ENCODE measurements at regions not wholly inside any gene's neighbourhood (a gene's known extent, or its start where the extent isn't known, plus 50 kb on each side); places are given as distances from the start of the nearest gene placed in this dataset.

GRCh38 chr21:26743524-26743923, 101.7 kb downstream of the ADAMTS1 start:
- H3K27ac ChIP-seq (ENCODE audit: low read length), result no peak overlapping the region
- H3K4me1 ChIP-seq (ENCODE audit: control insufficient read depth, insufficient read depth, low read length), result no peaks in the 10 kb centered on the region
- no peak overlapping the region for H3K4me3 ChIP-seq (ENCODE audit: low read length in 2 of 2)
- H3K36me3 ChIP-seq (ENCODE audit: control insufficient read depth in 2 of 2, insufficient read depth in 2 of 2, low read length in 2 of 2), result no peaks in the 10 kb centered on the region
- H3K27me3 ChIP-seq (ENCODE audit: control insufficient read depth in 1 of 2, insufficient read depth in 2 of 2, low read length in 2 of 2), result no peaks in the 10 kb centered on the region
- no peaks in the 10 kb centered on the region for H3K9me3 ChIP-seq (ENCODE audit: control insufficient read depth in 2 of 2, low read length in 2 of 2)
- H3K9ac ChIP-seq (ENCODE audit: low read length in 2 of 2), result no peak overlapping the region

DNA sequence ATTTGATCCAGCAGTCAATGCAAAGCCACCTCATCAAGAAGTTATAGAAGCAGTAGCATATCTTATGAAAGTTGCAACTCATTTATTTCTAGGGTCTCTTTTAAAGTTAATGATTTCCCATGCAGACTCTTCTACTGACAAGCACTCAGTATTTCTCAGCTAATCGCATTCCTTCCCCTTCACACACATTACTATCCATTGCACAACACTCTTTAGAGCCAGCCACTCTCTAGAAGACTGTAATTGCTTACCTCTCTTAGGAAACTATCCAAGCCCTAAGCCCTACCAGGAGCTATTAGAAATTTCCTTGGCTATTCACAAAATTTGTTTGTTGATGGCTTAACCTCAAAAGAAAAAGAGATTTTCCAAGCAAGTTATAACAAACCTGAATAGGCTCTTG, 106.0 kb downstream of the ADAMTS1 start:
- Histone ChIP-seq H3K9ac (ENCODE audit: low read length in 2 of 2) (no peak overlapping the region), H3K4me1 (ENCODE audit: control insufficient read depth, insufficient read depth, low read length) (no peaks in the 10 kb centered on the region), H3K4me3 (ENCODE audit: low read length in 2 of 2) (no peak overlapping the region), H3K9me3 (ENCODE audit: control insufficient read depth in 2 of 2, low read length in 2 of 2) (no peaks in the 10 kb centered on the region), H3K27me3 (ENCODE audit: control insufficient read depth in 1 of 2, insufficient read depth in 2 of 2, low read length in 2 of 2) (no peaks in the 10 kb centered on the region), H3K27ac (ENCODE audit: low read length) (no peak overlapping the region), H3K36me3 (ENCODE audit: control insufficient read depth in 2 of 2, insufficient read depth in 2 of 2, low read length in 2 of 2) (no peaks in the 10 kb centered on the region)

DNA sequence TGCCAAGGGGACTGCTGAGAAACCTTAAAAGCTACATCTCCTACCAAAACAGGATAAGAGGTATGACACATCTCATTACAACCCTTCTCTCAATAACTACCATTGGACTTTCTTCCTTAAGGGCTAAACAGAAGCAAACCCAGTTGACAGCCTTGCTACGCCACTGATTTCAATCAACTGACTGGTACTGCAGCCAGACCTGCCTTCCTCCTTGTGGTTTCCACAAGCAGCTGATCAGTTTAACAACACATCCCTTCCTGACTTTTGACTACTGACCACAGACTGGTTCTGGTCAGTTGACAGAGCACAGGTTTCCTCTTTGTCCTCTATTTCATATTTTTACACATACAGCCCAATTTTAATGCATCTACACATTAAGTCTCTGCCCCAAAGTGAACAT, 108.8 kb downstream of the ADAMTS1 start:
- H3K36me3 ChIP-seq (ENCODE audit: control insufficient read depth in 2 of 2, insufficient read depth in 2 of 2, low read length in 2 of 2), result no peaks in the 10 kb centered on the region
- no peak overlapping the region for H3K27ac ChIP-seq (ENCODE audit: low read length)
- H3K4me1 ChIP-seq (ENCODE audit: control insufficient read depth, insufficient read depth, low read length), result peaks cover 7% of the 10 kb centered on the region
- no peak overlapping the region for H3K9ac ChIP-seq (ENCODE audit: low read length in 2 of 2)
- H3K9me3 ChIP-seq (ENCODE audit: control insufficient read depth in 2 of 2, low read length in 2 of 2), result no peaks in the 10 kb centered on the region
- no peaks in the 10 kb centered on the region for H3K27me3 ChIP-seq (ENCODE audit: control insufficient read depth in 1 of 2, insufficient read depth in 2 of 2, low read length in 2 of 2)
- no peak overlapping the region for H3K4me3 ChIP-seq (ENCODE audit: low read length in 2 of 2)

DNA sequence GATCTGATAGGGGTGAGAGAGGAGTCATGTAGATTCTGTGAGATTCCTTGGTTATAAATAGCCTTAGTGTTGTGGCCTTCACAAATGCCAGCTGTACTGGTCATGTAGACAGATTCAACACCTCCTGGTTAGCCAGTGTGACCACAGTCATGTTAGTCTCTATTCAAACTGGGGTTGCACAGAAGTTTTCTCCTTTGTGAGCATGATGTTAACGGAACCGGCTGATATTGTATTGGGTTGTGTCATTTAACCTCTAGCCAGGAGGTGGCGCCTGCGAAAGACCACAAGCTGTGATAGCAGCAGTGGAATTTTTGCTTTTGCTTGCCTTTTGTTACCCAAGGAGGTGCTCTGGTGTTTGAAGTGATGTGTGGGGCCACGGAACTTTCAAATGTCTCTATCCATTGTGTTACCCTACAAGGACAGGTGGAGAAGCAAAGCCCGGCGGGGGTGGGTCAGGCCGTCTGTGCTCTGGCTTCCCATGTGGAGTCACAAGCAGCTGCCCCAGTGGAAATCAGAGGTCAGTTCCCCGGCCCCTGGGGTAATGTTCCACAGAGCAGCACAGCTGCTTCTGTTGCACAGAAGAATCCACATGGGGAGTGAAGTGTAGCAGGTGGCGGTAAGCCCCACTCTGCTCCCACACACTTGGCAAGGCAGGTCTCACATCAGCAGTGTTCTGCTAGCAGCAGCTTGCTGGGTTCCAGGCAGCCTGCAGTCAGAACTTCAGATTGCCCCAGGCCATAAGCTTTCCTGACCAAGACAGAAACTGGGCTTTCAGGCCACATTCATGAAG, 112.6 kb downstream of the ADAMTS1 start:
- Histone ChIP-seq H3K4me1 (ENCODE audit: control insufficient read depth, insufficient read depth, low read length) (peaks cover 7% of the 10 kb centered on the region), H3K9me3 (ENCODE audit: control insufficient read depth in 2 of 2, low read length in 2 of 2) (peaks cover 0 to 4% of the 10 kb centered on the region in 2 donors), H3K9ac (ENCODE audit: low read length in 2 of 2) (no peak overlapping the region), H3K36me3 (ENCODE audit: control insufficient read depth in 2 of 2, insufficient read depth in 2 of 2, low read length in 2 of 2) (no peaks in the 10 kb centered on the region), H3K27ac (ENCODE audit: low read length) (no peak overlapping the region), H3K27me3 (ENCODE audit: control insufficient read depth in 1 of 2, insufficient read depth in 2 of 2, low read length in 2 of 2) (no peaks in the 10 kb centered on the region), H3K4me3 (ENCODE audit: low read length in 2 of 2) (peak overlapping the region in 1 of 2 donors; percentile 44)

- H3K9me3 ChIP-seq (ENCODE audit: control insufficient read depth in 2 of 2, low read length in 2 of 2), result no peaks in the 10 kb centered on the region
- no peaks in the 10 kb centered on the region for H3K27me3 ChIP-seq (ENCODE audit: control insufficient read depth in 1 of 2, insufficient read depth in 2 of 2, low read length in 2 of 2)
- H3K9ac ChIP-seq (ENCODE audit: low read length in 2 of 2), result no peak overlapping the region
- no peaks in the 10 kb centered on the region for H3K36me3 ChIP-seq (ENCODE audit: control insufficient read depth in 2 of 2, insufficient read depth in 2 of 2, low read length in 2 of 2)
- no peak overlapping the region for H3K4me3 ChIP-seq (ENCODE audit: low read length in 2 of 2)
- no peak overlapping the region for H3K27ac ChIP-seq (ENCODE audit: low read length)
- no peaks in the 10 kb centered on the region for H3K4me1 ChIP-seq (ENCODE audit: control insufficient read depth, insufficient read depth, low read length)
These were observed 125.5 kb downstream of the ADAMTS1 start for GRCh38 chr21:26719750-26720149.

- Histone ChIP-seq H3K27ac (ENCODE audit: low read length) (no peak overlapping the region), H3K9ac (ENCODE audit: low read length in 2 of 2) (no peak overlapping the region), H3K27me3 (ENCODE audit: control insufficient read depth in 1 of 2, insufficient read depth in 2 of 2, low read length in 2 of 2) (no peaks in the 10 kb centered on the region), H3K4me3 (ENCODE audit: low read length in 2 of 2) (no peak overlapping the region), H3K9me3 (ENCODE audit: control insufficient read depth in 2 of 2, low read length in 2 of 2) (no peaks in the 10 kb centered on the region), H3K36me3 (ENCODE audit: control insufficient read depth in 2 of 2, insufficient read depth in 2 of 2, low read length in 2 of 2) (no peaks in the 10 kb centered on the region), H3K4me1 (ENCODE audit: control insufficient read depth, insufficient read depth, low read length) (no peaks in the 10 kb centered on the region)
These were observed 128.0 kb downstream of the ADAMTS1 start for GRCh38 chr21:26717146-26717739.

GRCh38 chr21:26715878-26716506, 129.2 kb downstream of the ADAMTS1 start:
- Histone ChIP-seq H3K9me3 (ENCODE audit: control insufficient read depth in 2 of 2, low read length in 2 of 2) (no peaks in the 10 kb centered on the region), H3K4me1 (ENCODE audit: control insufficient read depth, insufficient read depth, low read length) (no peaks in the 10 kb centered on the region), H3K27ac (ENCODE audit: low read length) (no peak overlapping the region), H3K9ac (ENCODE audit: low read length in 2 of 2) (no peak overlapping the region), H3K36me3 (ENCODE audit: control insufficient read depth in 2 of 2, insufficient read depth in 2 of 2, low read length in 2 of 2) (no peaks in the 10 kb centered on the region), H3K27me3 (ENCODE audit: control insufficient read depth in 1 of 2, insufficient read depth in 2 of 2, low read length in 2 of 2) (no peaks in the 10 kb centered on the region), H3K4me3 (ENCODE audit: low read length in 2 of 2) (no peak overlapping the region)

- H3K9ac ChIP-seq (ENCODE audit: low read length in 2 of 2), result no peak overlapping the region
- no peaks in the 10 kb centered on the region for H3K9me3 ChIP-seq (ENCODE audit: control insufficient read depth in 2 of 2, low read length in 2 of 2)
- no peak overlapping the region for H3K4me3 ChIP-seq (ENCODE audit: low read length in 2 of 2)
- H3K36me3 ChIP-seq (ENCODE audit: control insufficient read depth in 2 of 2, insufficient read depth in 2 of 2, low read length in 2 of 2), result no peaks in the 10 kb centered on the region
- H3K27ac ChIP-seq (ENCODE audit: low read length), result no peak overlapping the region
- no peaks in the 10 kb centered on the region for H3K27me3 ChIP-seq (ENCODE audit: control insufficient read depth in 1 of 2, insufficient read depth in 2 of 2, low read length in 2 of 2)
- H3K4me1 ChIP-seq (ENCODE audit: control insufficient read depth, insufficient read depth, low read length), result no peaks in the 10 kb centered on the region
These were observed 130.1 kb downstream of the ADAMTS1 start for GRCh38 chr21:26715116-26715515.

- H3K4me3 ChIP-seq (ENCODE audit: low read length in 2 of 2), result no peak overlapping the region
- H3K9me3 ChIP-seq (ENCODE audit: control insufficient read depth in 2 of 2, low read length in 2 of 2), result no peaks in the 10 kb centered on the region
- H3K27me3 ChIP-seq (ENCODE audit: control insufficient read depth in 1 of 2, insufficient read depth in 2 of 2, low read length in 2 of 2), result no peaks in the 10 kb centered on the region
- no peak overlapping the region for H3K9ac ChIP-seq (ENCODE audit: low read length in 2 of 2)
- H3K36me3 ChIP-seq (ENCODE audit: control insufficient read depth in 2 of 2, insufficient read depth in 2 of 2, low read length in 2 of 2), result no peaks in the 10 kb centered on the region
- H3K27ac ChIP-seq (ENCODE audit: low read length), result no peak overlapping the region
- no peaks in the 10 kb centered on the region for H3K4me1 ChIP-seq (ENCODE audit: control insufficient read depth, insufficient read depth, low read length)
These were observed 135.1 kb downstream of the ADAMTS1 start for GRCh38 chr21:26710155-26710554.

- Histone ChIP-seq H3K9ac (ENCODE audit: low read length in 2 of 2) (no peak overlapping the region), H3K27ac (ENCODE audit: low read length) (no peak overlapping the region), H3K36me3 (ENCODE audit: control insufficient read depth in 2 of 2, insufficient read depth in 2 of 2, low read length in 2 of 2) (no peaks in the 10 kb centered on the region), H3K9me3 (ENCODE audit: control insufficient read depth in 2 of 2, low read length in 2 of 2) (no peaks in the 10 kb centered on the region), H3K27me3 (ENCODE audit: control insufficient read depth in 1 of 2, insufficient read depth in 2 of 2, low read length in 2 of 2) (no peaks in the 10 kb centered on the region), H3K4me1 (ENCODE audit: control insufficient read depth, insufficient read depth, low read length) (no peaks in the 10 kb centered on the region), H3K4me3 (ENCODE audit: low read length in 2 of 2) (no peak overlapping the region)
These were observed 136.0 kb upstream of the CYYR1 start for GRCh38 chr21:26709090-26709489.
